HG03066 (cell line): ENCODE measurements at regions not wholly inside any gene's neighbourhood (a gene's known extent, or its start where the extent isn't known, plus 50 kb on each side); places are given as distances from the start of the nearest gene placed in this dataset.
A peak's percentile ranks its signal among the peaks of the same experiment; 100 is the strongest.

ENCODE experiments used
- ATAC-seq: cut with Tn5 transposase; IDR thresholded peaks from one replicate; pipeline ENCODE4 v1.9.1; 2021; ENCODE audit warnings: low read depth; ENCODE audit not compliant: unreplicated experiment

DNA sequence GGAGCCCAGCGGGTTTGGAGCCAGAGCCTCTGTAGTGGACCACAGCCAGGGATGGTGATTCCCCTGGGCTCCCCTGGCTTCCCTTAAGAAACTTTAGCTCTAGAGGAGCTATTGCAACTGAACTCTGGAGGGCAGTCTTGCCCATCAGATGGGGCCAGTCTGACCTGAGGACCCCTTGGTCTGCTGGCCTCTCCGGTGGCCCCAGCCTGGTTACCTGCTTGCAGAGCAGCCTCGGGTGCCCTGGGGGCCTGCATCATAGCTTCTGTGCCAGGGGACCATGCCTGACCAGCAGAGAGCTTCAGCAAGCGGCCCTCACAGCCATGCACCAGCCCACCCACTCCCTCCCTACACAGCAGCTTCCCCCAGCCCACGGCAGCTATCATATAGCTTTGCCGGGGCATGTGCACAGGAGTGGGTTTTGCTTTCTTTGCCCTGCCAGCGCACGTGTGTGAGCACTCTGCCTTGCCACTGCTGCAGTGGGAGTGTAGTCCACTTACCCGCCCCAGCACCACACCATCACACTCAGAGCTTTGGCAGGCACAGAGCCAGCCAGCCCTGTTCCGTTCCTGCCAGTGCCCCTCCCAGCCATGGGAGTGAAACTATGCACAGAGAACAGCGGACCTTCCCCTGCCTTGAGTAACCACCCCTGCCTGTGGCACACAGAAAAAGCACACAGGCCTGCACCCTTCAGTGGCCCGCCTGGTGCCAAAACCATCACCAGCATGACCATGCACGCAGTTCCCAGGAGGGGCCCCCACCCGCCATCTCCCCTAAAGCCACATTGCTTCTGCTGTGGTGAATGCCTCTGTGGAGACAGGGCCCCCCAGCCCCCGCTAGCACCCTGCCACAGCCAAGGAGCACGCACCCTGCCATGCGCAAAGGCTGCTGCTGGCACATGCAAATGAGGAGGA, 442.9 kb upstream of the NEGR1 start:
- no peak for ATAC-seq

GRCh38 chr1:72705921-72706320, 423.6 kb upstream of the NEGR1 start:
- ATAC-seq = no peak

- no peak for ATAC-seq
These were observed 422.6 kb upstream of the NEGR1 start for GRCh38 chr1:72704841-72705477.

DNA sequence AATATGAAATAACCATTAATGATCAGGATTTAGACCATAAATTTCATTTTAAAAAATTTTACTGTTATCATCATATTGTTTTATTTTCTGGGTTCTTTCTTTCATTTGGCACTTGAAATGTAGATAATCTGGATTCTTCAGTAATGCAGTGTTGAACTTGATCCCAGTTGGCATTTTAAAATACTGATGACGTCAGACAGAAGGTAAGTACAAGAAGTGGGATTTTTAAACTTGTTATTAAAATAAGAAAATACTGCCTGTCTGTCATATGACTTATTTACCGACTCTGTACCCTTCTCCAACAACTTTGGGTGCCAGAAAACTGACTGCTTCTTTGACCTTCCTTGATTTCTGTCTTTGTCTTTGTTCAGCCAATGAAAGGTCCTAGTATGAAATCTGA, 415.1 kb upstream of the NEGR1 start:
- no peak for ATAC-seq

GRCh38 chr1:72693899-72694298, 411.6 kb upstream of the NEGR1 start:
- ATAC-seq = no peak

GRCh38 chr1:72693376-72693775, 411.0 kb upstream of the NEGR1 start:
- ATAC-seq = no peak

DNA sequence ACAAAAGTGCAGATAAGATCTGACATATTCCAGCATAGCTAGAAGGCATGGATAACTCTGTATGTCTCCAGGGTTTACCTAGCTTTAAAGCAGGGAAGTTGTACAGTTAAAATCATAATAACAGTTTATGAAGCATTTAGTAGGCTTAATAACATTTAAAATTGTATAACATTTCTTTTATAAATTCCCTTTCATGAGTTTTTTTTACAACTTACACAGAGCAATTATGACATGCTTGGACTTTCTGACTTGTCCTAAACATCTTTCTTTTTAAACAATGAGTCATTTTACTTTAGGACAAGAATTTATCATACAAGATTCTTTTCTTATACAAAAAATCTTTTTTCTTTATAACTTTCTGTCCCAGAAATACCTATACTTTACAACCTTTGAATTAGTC, 408.5 kb upstream of the NEGR1 start:
- ATAC-seq = no peak

DNA sequence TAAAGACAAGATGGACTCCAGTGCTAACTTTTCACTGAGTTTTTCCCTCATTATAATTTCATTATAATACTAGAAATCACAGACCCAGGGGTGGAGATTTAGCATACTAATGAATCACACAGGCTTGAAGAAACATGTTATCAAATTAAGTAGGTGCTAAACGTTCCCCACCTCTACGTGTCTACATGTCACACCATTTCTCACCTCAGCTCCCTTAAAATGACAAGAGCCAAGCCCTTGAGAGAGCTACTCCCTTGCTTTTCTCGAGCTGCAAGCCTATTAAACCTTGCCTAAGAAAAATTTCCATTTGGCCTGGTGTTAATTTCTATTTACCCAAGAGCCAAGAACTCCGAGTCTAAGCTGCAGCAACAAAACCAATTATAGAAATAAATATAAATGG, 396.3 kb upstream of the NEGR1 start:
- ATAC-seq = no peak

GRCh38 chr1:72670902-72671301, 388.6 kb upstream of the NEGR1 start:
- ATAC-seq = no peak

- ATAC-seq = no peak
These were observed 380.6 kb upstream of the NEGR1 start for GRCh38 chr1:72662918-72663317.

GRCh38 chr1:72650843-72651435, 368.6 kb upstream of the NEGR1 start:
- ATAC-seq = no peak

GRCh38 chr1:72649991-72650390, 367.7 kb upstream of the NEGR1 start:
- ATAC-seq = no peak

DNA sequence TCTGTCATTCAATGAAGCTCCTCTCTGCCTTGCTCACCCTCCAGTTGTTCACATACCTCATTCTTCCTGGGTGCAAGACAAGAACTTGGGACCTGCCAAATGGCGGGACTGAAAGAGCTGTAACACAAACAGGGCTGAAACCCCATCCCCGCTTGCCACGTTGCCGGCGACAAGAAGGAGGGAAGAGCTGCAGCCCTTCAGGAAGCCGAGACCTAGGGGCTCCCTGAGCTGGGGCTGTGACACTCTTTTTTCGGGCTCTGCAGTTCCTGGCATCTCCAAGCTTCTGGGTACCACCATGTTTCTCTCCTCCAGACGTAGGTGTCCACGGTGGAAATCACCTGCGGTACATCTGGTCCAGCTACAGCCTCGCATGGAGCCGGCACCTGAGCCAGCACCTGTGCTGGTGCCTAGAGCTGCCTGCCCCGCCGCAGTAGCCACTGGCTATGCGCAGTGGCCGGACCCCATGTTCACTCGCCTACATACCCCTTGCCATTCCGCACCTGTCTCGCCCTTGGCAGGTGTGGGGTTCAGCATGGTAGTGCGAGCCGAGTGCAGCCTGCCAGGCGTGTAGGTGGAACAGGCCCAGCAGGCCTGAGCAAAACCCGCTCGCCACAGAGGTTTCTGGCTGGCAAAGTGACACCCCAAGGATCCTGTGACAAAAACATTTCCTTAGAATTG, 367.0 kb upstream of the NEGR1 start:
- ATAC-seq = no peak

DNA sequence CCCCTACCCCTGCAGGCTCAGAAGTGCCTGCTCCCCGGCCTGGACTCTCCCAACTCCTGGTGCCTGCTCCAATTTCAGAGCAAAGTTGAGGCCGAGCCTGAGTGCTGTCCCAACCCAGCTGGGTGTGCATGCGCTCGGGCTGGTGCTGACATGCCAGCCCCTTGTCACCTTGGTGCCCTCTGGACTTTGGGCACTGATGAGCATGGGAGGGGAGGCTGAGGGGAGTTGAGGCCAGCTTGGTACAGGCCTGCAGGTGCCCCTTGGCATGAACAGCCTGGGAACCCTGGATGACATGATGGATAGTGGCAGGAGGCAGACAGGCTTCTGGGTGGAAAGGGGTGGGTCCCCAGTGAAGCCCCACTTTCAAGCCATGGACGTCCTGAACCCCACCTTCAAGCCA, 366.1 kb upstream of the NEGR1 start:
- no peak for ATAC-seq

DNA sequence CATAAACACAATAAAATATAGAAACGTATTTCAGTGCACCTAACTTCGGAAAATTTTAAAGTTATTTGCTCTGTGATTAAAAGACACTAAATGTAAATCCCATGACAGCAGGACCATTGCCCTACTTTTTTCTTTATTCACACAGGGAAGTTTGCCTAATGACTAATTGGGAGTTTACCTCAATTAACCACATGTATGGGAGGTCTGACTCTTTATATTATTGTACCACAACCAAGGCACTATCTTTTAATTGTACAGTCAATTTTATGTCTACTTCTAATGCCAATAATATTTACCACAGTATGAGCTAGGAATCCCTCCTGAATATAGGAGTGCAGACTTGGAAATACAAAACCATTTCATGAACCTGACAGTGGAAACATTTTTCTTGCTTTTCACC, 360.8 kb upstream of the NEGR1 start:
- ATAC-seq = no peak

- no peak for ATAC-seq
These were observed 355.3 kb upstream of the NEGR1 start for GRCh38 chr1:72637593-72637992.

GRCh38 chr1:72636631-72637030, 354.3 kb upstream of the NEGR1 start:
- ATAC-seq = no peak

- ATAC-seq = no peak
These were observed 353.4 kb upstream of the NEGR1 start for GRCh38 chr1:72635719-72636118.

DNA sequence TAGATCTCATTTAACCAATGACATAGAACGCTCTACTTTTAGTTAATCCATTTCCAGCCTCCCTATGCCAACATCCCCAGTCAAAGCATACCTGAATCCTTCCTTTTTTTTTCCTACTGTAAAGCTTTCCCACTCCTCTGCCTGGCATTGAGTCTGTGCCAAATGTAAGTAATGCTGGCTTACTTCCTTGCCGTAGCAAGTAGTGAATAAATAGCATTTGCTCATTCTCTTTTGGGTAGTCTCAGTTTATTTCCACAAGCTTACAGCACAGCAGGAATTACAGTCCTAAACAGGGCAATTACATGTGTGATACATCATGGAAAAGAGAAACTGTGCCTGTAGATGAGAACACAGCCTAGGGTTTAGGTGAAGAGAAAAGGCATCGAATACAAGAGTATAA, 352.6 kb upstream of the NEGR1 start:
- no peak for ATAC-seq

GRCh38 chr1:72631449-72631848, 349.1 kb upstream of the NEGR1 start:
- ATAC-seq = no peak

GRCh38 chr1:72623299-72623708, 341.0 kb upstream of the NEGR1 start:
- peak; percentile 89 for ATAC-seq
